ENCODE measurements at regions not wholly inside any gene's neighbourhood (a gene's known extent, or its start where the extent isn't known, plus 50 kb on each side); places are given as distances from the start of the nearest gene placed in this dataset.

- H3K4me3 Mint-ChIP-seq: no peak overlapping the region
- H3K36me3 Mint-ChIP-seq (ENCODE audit: low read depth): no peaks in the 10 kb centered on the region
- H3K27me3 Mint-ChIP-seq: no peaks in the 10 kb centered on the region
- H3K27ac Mint-ChIP-seq: no peak overlapping the region
- ATAC-seq (no peak), DNase-seq (no peak)
- no peaks in the 10 kb centered on the region for H3K9me3 Mint-ChIP-seq
- H3K4me1 Mint-ChIP-seq: peaks cover 83% of the 10 kb centered on the region
Observed at GRCh38 chr15:99507504-99508310, 58.1 kb upstream of the MEF2A start.

DNA sequence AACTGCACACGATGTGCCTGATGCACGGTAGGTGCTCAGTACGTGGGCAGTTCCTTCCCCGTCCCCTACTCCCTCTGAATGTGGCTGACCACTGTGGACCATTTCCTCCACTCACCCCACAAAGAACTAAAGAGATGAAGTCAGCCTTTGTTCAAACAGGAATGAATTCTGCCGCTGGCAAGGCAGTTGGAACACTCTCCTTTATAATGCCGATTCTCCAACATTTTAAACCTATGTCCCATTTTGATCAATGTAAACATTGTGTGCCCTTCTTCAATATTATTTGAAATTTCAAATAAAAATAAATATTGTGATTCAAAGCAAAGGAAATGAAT lies 57.5 kb upstream of the MEF2A start:
- DNase-seq (no peak), ATAC-seq (no peak)
- peaks cover 80% of the 10 kb centered on the region for H3K4me1 Mint-ChIP-seq
- no peak overlapping the region for H3K4me3 Mint-ChIP-seq
- H3K27ac Mint-ChIP-seq: no peak overlapping the region
- H3K9me3 Mint-ChIP-seq: no peaks in the 10 kb centered on the region
- H3K27me3 Mint-ChIP-seq: no peaks in the 10 kb centered on the region
- H3K36me3 Mint-ChIP-seq (ENCODE audit: low read depth): no peaks in the 10 kb centered on the region

DNA sequence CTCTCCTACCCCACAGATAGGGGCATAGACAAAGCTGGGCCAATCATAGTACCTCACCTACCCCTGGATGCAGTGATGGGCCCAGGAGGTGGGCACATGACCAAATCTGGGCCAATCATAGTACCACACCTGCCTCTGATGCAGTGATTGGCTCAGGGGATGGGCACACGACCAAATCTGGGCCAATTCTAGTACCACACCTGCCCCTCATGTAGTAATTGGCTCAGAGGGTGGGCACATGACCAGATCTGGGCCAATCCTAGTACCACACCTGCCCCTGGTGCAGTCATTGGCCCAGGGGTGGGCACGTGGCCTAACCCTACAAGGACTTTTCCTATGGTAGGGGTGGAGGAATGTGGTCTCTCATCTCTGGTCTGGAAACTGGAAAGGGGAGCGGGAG lies 56.9 kb upstream of the MEF2A start:
- Mint-ChIP-seq H3K9me3 (no peaks in the 10 kb centered on the region), H3K36me3 (ENCODE audit: low read depth) (no peaks in the 10 kb centered on the region), H3K4me3 (no peak overlapping the region), H3K27ac (no peak overlapping the region), H3K4me1 (peaks cover 76% of the 10 kb centered on the region), H3K27me3 (no peaks in the 10 kb centered on the region)
- no peak for DNase-seq
- no peak for ATAC-seq

- H3K9me3 Mint-ChIP-seq: no peaks in the 10 kb centered on the region
- DNase-seq: no peak
- ATAC-seq: no peak
- H3K27ac Mint-ChIP-seq: no peak overlapping the region
- peaks cover 1% of the 10 kb centered on the region for H3K36me3 Mint-ChIP-seq (ENCODE audit: low read depth)
- H3K4me1 Mint-ChIP-seq: peaks cover 76% of the 10 kb centered on the region
- H3K4me3 Mint-ChIP-seq: peak overlapping the region; percentile 10
- H3K27me3 Mint-ChIP-seq: no peaks in the 10 kb centered on the region
Observed at GRCh38 chr15:99509686-99510461, 55.9 kb upstream of the MEF2A start.

- no peak overlapping the region for H3K4me3 Mint-ChIP-seq
Observed at GRCh38 chr15:99511531-99511865, 54.3 kb upstream of the MEF2A start.

DNA sequence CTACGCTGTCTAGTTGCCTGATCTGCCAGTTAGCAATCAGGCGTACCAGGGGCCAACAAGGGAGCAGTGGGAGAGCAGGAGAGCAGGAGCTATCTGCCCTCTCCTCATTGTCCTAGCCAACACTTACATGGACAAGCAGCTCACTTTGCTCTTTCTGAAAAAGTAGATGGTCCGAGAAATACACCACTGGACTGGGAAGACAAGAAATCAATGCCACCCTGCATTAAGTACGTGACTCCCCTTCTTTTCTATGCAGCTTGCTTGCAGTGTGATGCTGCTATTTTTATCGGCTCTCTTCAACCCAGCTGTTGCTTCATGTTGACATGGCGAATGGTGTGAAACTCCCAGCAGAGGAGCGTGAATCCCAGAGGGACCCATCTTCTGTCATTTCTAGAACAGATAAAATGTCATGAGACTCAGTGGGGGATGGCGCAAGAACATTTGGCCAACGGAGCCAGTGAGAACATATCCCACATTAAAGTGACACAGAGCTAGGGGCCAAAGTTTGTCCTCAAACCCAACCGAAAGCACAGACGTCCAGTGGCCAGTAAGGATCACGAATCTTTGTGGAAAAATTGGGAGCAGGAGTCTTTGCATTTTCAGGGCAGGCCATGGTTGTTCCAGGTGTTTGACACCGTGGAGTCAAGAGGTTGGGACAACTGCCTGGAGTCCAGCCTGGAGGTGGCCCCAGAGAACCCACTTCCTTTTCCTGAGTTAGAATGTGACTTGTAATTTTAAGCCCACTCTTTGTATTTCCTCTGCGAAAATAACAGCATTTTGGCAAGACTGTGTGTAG lies 53.7 kb upstream of the MEF2A start:
- ATAC-seq: peak; percentile 35
- H3K36me3 Mint-ChIP-seq (ENCODE audit: low read depth): peaks cover 1% of the 10 kb centered on the region
- peak overlapping the region; percentile 20 for H3K4me3 Mint-ChIP-seq
- H3K27me3 Mint-ChIP-seq: no peaks in the 10 kb centered on the region
- peak overlapping the region; percentile 62 for H3K27ac Mint-ChIP-seq
- H3K4me1 Mint-ChIP-seq: peaks cover 71% of the 10 kb centered on the region
- DNase-seq: no peak
- H3K9me3 Mint-ChIP-seq: no peaks in the 10 kb centered on the region

More at GRCh38 chr15:99511531-99511865, 54.3 kb upstream of the MEF2A start:
- DNase-seq (no peak), ATAC-seq (no peak)
- H3K27me3 Mint-ChIP-seq: no peaks in the 10 kb centered on the region
- H3K9me3 Mint-ChIP-seq: no peaks in the 10 kb centered on the region
- H3K27ac Mint-ChIP-seq: no peak overlapping the region
- H3K4me1 Mint-ChIP-seq: peaks cover 73% of the 10 kb centered on the region
- peaks cover 1% of the 10 kb centered on the region for H3K36me3 Mint-ChIP-seq (ENCODE audit: low read depth)

DNA sequence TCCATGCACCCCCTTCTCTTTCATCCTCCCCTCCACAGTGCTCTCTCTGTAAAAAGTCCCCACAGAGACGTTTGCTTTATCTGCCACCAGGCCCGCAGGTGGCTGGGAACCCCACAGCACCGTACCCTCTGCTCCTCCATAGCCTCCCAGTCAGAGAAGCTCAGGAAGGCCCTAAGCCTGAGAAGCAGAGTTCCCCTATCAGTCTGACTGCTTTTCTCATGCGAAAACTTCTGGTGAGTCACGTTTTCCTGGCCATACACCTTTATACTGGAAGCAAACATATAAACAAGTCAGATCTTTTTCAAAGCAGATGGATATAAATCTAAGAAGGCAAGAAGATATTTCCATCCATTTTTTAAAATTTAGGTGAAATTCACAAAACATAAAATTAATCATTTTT lies 51.5 kb upstream of the MEF2A start:
- no peaks in the 10 kb centered on the region for H3K9me3 Mint-ChIP-seq
- ATAC-seq: peak; percentile 50
- no peaks in the 10 kb centered on the region for H3K27me3 Mint-ChIP-seq
- DNase-seq: no peak
- peaks cover 1% of the 10 kb centered on the region for H3K36me3 Mint-ChIP-seq (ENCODE audit: low read depth)
- peak overlapping the region; percentile 41 for H3K27ac Mint-ChIP-seq
- H3K4me1 Mint-ChIP-seq: peaks cover 49% of the 10 kb centered on the region
- H3K4me3 Mint-ChIP-seq: no peak overlapping the region
